ENCODE measurements at regions not wholly inside any gene's neighbourhood (a gene's known extent, or its start where the extent isn't known, plus 50 kb on each side); places are given as distances from the start of the nearest gene placed in this dataset.

DNA sequence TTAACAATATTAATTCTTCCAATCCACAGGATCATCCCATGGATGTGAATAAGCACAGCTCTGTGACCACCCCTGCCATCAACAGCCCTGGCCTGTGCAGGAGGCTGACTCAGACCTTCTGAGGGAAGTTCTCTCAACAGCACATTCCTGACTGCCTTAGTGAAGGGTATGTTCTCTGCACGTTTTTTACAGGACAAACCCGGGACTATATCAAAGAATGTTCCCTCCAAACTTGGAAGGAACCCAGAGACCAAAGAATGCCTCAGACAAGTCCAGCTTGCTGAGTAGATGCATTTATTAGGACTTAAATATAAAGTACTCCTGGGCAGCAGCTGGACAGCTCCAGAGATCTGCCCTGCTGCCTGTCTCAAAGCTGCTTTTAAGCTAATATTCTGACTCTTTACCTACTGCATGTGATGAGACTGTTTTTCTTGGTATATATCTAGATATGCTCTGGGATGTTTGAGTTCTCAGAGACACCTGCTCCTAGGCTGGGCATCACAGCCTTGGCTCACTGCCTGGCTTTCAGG is 1127.8 kb upstream of the PRKX start:
- DNase-seq = no peak

DNA sequence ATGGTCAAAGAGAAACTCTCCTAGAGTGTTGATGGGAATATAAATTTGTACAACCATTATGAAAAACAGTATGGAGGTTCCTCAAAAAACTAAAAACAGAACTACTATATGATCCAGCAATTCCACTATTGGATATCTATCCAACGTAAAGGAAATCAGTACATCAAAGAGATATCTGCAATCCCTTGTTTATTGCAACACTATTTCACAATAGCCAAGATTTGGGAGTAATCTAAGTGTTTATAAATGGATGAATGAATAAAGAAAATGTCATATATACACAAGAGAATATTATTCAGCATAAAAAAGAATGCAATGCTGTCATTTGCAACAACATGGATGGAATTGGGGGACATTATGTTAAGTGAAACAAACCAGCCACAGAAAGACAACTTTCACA is 1118.1 kb upstream of the PRKX start:
- no peak for DNase-seq

DNA sequence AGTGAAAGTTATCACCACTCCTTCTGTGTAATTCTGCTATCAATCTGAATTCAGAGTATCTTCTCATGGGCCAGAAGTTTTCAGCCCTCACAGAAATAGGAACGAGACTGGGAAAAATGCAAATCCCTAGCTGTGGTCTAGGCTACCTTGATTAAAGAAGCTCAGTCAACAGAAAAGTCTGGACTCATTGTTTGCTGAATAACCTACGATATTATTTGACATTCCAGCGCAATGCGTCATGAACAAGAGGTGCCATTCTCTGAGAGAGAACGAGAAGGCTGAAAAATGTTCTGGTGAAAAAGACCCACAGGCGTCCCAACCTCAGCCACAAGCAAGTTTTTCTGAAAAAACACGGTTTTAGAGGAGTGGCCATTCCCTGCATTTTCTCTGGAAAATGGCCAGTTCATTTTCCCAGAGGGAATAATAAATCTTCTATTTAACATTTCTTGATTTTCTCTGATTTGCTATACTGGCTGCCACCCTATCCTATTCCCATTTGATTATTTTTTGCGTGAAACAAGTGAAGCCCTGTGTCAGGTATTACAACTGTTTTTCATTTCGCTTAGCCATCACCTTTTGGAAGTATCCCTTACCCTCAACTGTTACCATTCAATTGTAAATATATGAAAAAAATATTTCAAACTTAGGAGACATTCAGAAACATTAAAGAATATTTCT is 1117.6 kb upstream of the PRKX start:
- no peak for DNase-seq

DNA sequence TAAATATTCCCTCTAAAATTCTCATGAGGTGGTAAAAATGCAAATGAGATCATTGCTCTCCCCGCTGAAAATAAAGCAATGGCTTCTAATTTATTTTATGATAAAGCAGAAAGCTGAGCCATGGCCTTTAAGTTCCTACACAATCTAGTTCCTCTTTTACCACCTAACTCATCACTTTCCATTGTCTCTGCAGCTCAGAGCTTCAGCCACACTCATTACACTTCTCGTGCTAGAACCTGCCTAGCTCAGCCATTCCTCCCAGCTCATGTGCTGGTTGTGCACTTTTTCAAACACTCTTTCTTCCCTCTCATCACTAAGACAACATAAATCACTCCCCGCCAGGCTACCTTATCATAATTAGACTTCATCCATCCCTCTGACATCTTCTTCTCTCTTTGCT is 1112.1 kb upstream of the PRKX start:
- no peak for DNase-seq

DNA sequence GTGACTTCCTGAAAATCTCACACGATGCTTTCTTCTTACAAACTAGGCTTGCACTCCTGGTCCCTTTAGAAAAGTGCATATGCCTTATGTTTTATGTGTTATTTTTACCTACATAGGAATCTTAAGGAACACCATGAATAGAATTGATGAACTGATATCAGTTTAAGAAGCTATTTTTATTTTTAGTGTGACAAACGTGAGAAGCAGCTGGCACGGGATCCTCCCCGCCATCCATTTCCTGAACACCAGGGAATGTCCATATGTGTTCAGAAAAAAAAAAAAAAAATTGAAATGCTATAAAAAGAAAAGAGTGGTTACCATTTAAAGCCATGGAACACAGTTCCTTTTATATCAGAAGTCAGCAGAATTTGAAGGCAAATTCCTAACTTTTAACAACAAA is 1096.1 kb upstream of the PRKX start:
- no peak for DNase-seq

DNA sequence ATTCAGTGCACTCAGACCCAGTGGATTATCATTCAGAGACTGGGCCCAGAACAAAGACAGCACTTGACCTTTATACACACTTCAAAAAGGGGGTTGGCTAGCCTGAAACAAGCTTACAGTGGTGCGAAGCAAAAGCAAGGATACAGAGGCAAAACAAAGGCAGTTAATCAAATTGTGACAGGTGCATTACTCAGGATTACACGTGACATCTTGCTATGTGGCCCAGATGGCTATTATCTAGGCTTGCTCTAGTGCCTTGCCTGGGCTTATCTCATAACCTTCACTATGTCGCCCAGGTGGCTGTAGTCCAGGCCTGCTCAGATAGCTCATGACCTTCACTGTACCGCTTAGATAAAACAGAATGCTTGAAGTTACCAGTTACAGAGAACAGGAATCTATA is 1092.1 kb upstream of the PRKX start:
- no peak for DNase-seq

DNA sequence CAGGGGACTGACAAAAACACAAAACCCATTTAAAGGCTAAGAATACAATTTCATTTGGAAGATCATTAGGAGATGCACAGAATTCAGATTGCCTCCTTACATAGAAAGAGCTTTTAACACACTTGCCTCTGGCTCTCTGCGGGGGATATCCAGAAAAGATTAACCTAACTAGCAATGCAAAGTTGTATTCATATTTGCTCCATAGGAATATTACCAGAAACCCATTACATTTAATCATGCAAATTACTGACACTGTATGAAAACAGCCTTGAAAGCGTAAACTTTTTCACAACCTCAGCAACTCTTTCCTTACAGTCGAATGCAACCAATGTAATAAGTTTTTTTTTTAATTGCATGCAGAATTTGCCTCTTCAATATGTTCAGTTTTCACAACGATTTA is 1087.3 kb upstream of the PRKX start:
- DNase-seq = no peak

DNA sequence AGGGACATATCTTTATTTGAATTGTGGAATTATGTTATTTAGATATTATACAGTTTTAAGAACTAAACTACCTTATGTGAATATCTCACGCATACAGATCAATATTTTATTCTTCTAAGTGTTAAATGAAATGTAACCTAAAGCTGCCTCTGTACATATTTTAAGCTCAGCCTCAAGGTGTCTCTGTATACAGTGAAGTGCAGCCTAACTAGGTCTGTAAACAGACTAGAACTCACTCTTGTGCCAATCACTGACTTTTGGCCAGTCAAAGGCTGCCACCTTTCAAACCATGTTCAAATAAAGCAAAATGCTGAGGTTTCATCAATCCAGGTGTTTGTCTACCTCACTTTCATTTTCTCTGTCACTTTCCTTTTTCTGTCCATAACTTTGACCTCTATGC is 1074.5 kb upstream of the PRKX start:
- no peak for DNase-seq

DNA sequence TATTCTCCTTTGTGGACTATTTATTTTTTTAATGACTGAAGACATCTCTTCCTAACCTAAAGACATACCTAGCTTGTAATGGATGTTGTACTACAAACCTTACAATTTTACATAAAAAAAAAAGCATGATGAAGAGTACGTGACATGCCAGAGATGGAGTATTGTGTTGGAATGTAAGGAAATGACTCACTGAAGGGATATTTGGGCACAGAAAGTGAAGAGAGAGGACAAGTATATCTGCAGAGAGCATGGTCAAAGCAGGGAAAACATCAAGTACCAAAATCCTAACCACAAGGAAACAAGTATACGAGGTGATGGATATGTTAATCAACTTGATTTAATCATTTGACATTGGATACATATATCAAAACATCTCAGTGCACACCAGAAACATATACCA is 1051.4 kb upstream of the PRKX start:
- no peak for DNase-seq

DNA sequence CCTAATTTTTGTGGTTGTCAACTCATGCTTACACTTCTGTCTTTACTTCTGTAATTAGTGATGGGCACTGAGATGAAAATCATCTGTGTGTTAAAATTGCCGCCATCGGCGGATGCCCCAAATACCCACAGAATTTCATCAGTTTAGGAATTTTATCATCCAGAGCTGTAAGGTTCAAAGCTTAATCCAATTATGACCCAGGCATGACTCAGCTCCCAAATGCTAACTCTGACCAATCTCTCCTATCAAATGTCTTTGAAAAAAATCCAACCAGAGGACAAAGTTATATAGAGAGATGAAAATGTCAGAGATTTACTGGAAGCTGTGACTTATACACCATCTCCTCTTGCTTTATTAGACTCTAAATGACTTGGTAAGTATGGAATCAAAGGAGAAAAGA is 1048.7 kb upstream of the PRKX start:
- DNase-seq = no peak

DNA sequence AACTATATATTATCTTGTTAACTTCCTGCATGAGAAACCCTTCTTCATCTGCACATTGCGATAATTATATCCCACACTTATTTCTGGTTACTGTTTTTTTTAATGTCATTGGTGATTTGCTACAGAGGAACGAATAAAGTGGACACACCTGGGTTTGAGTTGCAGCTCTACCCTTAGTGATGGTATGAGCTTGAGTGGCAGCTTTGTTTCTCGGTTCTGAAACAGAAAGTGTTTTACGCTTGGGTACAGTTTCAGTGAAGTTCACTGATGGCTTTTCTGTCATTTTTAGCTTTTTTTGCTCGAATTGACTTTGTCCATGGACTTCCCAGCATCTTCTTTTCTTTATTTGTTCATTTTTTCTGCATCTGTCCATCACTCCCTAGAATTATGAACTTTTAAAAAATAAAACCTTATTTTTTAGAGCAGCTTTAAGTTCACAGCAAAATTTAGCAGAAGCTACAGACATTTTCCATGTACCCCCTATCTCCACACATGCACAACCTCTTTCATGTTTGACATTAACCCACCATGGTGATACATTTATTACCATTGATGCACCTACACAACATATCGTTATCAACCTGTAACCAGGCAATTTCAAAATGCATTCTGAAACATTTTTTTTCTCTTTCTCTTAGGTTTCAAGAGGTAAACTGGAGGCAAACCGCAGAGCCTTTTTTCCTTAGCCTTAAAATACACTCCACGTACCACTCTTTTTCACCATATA is 1041.6 kb upstream of the PRKX start:
- DNase-seq = no peak

DNA sequence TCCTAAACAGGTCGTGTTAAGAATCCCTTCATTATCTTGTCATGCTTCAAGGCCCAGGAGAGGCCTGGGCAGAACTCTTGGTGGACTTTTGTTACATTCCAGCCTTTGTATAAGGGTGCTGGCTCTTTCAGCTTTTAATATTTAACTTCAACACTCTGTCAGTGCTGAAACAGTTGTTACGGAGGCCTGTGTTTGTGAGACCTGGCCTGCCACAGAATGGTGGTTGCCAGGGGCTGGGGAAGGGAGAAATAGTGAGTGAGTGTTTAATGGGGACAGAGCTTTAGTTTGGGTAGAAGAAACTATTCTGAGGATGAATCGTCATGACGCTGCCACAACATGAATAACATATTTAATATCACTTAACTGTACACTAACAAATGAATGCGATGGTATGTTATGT is 1027.6 kb upstream of the PRKX start:
- DNase-seq = no peak

DNA sequence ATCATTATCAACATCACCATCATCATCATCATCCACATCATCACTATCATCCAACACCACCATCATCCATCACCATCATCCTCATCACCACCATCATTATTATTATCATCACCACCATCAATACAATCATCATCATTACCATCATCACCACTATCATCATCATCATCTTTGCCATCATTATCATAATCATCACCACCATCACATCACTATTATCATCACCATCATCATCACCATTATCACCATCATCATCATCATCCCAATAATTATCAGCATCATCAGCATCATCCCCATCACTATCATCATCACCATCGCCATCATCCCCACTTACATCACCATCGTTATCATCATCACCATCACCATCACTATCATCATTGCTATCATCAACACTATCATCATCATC is 1021.9 kb upstream of the PRKX start:
- DNase-seq = no peak

DNA sequence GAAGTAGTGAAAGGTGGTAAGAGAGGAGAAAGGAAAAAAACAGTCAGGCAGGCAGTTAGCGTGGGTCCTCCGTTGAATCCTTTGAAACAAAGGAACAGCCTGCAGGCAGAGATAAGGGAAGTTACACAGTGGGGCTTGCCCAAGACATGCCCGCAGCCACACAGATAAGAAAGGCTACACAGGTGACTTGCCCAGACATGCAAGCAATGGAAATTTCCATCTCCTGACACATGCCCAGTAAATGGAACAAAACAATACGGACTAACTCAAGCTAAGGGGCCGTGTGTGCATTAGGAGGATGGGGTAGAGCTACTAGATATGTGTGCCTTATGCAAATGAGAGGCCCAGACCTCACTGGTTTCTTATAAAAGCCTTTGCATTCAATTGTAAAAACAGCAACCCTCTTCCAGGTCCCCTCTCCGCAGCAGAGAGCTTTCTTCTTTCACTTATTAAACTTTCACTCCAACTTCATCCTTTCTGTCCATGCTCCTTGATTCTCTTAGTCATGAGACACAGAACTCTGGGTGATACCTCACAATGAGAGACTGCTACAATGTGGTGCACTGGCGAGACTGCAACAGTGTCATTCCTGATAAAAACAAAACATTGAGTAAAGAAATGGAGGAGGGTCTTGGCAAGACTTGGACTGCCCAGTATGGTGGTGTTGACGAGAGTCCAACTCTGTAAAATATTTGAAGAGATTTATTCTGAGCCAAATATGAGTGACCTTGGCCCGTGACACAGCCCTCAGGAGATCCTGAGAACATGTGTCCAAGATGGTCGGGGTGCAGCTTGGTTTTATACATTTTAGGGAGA is 997.4 kb upstream of the PRKX start:
- no peak for DNase-seq

DNA sequence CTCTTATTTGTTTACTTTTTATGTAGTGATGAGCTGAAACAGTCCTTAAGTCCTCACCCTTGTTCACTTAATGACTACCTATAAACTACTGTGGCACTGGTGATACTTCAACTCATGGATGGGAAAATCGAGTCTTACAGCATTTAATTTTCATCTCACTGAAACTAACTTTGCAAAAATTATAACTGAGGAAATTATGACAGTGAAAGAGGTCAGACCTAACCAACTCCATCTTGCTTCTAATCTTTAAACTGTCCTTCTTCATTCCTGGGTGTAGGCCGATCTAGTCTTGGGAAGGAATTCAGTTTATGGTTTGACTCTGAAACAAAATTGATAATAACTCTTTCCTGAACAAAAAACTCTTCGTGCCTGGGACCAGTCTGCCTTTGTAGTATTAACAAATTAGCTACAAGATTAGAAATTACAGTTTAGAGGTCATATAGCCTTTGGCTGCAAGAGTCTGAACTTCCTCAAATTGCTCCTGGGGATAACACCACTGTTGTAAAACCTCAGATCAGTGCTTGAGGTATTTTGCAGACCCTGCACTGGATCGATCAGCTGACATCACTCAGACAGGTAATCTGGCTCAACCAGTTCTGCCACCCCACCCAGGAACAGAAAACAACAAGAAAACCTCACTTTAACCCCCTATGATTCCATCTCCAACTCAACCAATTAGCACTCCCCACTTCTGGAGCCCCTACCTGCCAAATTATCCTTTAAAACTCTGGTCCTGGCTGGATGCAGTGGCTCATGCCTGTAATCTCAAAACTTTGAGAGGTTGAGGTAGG is 995.7 kb upstream of the PRKX start:
- no peak for DNase-seq

DNA sequence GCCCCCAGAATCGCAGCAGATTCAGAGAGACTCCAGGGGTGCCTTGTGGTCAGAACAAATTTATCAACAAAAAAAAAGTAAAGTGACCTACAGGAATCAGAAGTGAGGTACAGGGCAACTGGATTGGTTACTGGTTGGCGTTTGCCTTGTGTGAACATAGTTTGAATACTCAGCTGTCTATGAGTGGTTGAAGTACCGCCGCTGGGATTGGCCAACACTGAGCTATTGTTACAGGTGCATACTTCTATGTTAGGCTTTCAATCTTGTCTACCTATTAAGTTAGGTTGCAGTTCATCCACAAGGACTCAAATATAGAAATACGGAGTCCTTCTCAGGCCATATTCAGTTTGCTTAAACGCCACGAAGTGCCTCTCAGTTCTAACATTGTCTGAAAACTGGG is 993.5 kb upstream of the PRKX start:
- DNase-seq = no peak

DNA sequence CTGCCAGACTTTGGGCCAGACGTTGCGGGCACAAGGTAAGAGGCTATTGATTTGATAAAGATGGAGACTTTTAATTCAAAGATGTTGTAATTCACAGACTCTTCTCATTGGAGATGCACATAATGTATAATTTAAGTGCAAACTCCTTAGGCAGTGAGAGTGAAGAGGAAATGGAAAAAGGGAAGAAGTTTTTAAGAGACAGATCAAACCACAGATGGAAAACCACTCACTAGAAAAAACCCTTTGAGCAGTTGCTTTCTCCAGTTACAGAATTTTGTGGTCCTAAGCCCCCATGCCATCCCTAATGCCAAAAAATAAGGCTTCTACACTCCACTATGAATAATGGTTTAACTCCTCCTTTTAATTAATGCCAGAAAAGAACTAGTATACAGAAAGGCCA is 977.1 kb upstream of the PRKX start:
- no peak for DNase-seq

DNA sequence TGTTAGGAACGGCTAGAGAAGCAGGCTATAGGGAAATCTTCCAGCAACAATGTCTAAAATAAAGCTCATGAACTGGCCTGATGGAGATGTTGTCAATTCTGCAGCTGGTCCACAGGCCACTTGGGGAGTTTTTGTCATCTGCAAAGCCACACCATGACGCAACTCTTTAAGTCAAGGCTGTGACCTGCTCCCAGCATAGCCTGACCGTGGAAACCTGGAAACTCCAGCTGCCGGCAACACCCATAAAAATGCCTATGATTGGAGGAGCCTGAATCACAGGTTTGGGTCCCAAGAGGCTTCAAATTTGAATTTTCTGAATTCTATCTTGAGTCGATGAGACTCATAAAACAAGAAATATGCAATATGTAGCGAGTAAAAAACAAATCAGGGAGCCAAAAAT is 969.2 kb upstream of the PRKX start:
- DNase-seq = no peak

DNA sequence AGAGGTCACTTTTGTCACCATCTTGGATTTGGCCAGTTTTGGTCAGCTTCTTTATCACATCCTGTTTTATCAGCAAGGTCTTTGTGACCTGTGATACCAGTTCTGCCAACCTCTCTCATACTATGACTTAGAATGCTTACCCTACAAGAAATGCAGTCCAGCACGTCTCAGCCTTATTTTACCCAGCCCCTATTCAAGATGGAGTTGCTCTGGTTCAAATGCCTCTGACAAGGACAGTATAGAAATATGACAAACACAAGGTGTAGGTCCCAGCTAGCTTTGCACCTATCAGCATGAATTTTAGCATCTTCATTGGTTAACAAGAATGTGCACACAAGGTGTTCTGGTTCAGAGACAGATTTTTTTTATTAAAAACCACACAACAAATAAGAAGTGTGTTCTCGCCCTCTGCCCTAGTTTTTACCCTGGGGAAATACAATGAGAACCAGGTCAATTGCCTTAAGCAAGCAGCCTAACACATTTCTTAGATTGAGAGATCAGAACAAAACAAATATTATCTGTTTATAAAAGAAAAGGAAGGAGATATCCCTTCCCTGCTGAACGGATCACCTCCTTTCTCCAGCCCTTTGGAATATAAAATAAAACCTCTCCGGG is 962.3 kb upstream of the PRKX start:
- no peak for DNase-seq

DNA sequence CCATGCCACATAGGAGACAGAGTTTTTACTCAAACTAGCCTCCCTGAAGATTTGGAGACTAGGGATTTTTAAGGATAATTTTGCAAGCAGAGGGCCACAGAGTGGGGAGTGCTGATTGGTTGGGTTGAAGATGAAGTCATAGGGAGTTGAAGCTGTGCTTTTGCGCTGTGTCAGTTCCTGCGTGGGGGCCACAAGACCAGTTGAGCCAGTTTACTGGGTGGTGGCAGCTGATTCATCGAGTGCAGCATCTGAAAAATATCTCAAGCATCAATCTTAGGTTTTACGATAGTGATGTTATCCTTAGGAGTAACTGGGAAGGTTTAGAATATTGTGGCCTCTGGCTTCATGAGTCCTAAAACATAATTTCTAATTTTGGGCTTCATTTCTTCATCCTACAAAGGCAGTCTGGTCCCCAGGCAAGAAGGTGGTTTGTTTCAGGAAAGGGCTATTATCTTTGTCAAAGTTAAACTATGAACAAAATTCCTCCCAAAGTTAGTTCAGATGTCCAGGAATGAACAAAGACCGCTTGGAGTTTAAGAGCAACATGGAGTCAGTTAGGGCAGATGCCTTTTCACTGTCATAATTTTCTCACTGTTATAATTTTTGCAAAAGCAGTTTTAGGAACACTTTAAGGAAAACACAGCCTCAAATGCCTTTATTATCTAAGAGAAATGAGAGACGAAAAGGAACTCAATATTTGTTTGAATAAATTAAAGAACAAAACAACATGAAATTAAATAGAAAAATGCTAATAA is 960.8 kb upstream of the PRKX start:
- DNase-seq = no peak

DNA sequence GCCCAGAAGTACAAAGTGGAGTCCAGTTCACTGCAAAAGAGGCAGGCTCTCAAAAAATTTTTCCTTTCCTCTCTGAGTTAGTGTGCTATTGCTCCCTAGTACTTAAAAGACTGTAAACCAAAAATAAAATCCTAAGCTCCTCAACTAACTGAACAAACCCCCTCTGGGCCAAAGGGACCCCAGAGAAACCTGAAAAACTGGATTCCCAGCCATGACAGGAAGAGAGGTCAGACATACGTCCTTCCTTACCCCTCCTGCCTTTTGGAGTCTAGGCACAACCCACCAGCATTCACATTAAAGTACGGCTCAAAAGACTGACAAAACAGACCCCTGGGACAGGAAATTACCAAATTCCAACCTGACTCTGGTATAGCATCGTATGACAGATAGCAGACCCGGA is 957.9 kb upstream of the PRKX start:
- no peak for DNase-seq

DNA sequence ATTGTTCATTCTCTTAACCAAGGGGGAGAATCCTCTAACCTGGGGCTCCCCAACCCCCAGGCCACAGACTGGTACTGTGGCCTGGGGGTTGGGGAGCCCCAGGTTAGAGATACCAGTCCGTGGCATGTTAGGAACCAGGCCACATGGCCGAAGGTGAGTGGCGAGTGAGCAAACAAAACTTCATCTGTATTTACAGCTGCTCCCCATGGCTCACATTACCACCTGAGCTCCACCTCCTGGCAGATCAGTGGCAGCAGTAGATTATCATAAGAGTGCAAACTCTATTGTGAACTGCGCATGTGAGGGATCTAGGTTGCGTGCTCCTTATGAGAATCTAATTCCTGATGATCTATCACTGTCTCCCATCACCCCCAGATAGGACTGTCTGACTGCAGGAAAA is 957.2 kb upstream of the PRKX start:
- DNase-seq = no peak

All from activated T-cell treated with anti-CD3 and anti-CD28 coated beads, Interleukin-2, amount 50 U/mL, for 48 hours (primary cell).